ENCODE measurements at regions not wholly inside any gene's neighbourhood (a gene's known extent, or its start where the extent isn't known, plus 50 kb on each side); places are given as distances from the start of the nearest gene placed in this dataset.
A peak's percentile ranks its signal among the peaks of the same experiment; 100 is the strongest.
"Not testable (repeated sequence)": the region's sequence is repeated elsewhere in the genome, so short reads cannot be mapped to it uniquely, and the experiment has no call there.

GRCh38 chr5:68048516-68048915 lies 167.0 kb upstream of the PIK3R1 start:
- no peak overlapping the region for H3K4me3 Mint-ChIP-seq
- H3K27me3 Mint-ChIP-seq: peaks cover 5 to 22% (median 9%) of the 10 kb centered on the region in 3 donors
- ATAC-seq (ENCODE audit: low read depth in 2 of 2) (no peak), DNase-seq (no peak)
- peaks cover 9 to 33% (median 17%) of the 10 kb centered on the region in 7 donors for H3K9me3 Mint-ChIP-seq
- H3K27ac Mint-ChIP-seq: no peak overlapping the region
- peaks cover 5 to 36% of the 10 kb centered on the region in 2 donors for H3K36me3 Mint-ChIP-seq
- H3K4me1 Mint-ChIP-seq: peaks cover 2 to 5% (median 3%) of the 10 kb centered on the region in 3 donors

GRCh38 chr5:68048054-68048453 lies 167.5 kb upstream of the PIK3R1 start:
- DNase-seq; ATAC-seq (ENCODE audit: low read depth in 2 of 2); H3K4me3 Mint-ChIP-seq; H3K4me1 Mint-ChIP-seq: not testable (repeated sequence)
- Mint-ChIP-seq H3K9me3 (peaks cover 9 to 33% (median 17%) of the 10 kb centered on the region in 7 donors), H3K27me3 (peaks cover 5 to 22% (median 9%) of the 10 kb centered on the region in 3 donors), H3K36me3 (peaks cover 5 to 36% of the 10 kb centered on the region in 2 donors), H3K27ac (peak overlapping the region in 1 of 6 donors; percentile 63)

- Mint-ChIP-seq H3K27ac (no peak overlapping the region), H3K9me3 (peaks cover 7 to 33% (median 17%) of the 10 kb centered on the region in 7 donors), H3K36me3 (peaks cover 5 to 31% of the 10 kb centered on the region in 2 donors), H3K4me3 (no peak overlapping the region), H3K4me1 (peaks cover 13 to 16% (median 14%) of the 10 kb centered on the region in 3 donors), H3K27me3 (peaks cover 5 to 17% (median 9%) of the 10 kb centered on the region in 3 donors)
- no peak for ATAC-seq (ENCODE audit: low read depth in 2 of 2)
- no peak for DNase-seq
Observed at GRCh38 chr5:68047035-68047434, 168.5 kb upstream of the PIK3R1 start.

- no peak overlapping the region for H3K4me3 Mint-ChIP-seq
- H3K36me3 Mint-ChIP-seq: peaks cover 5 to 25% of the 10 kb centered on the region in 2 donors
- peaks cover 19 to 22% (median 19%) of the 10 kb centered on the region in 3 donors for H3K4me1 Mint-ChIP-seq
- no peak for DNase-seq
- H3K27ac Mint-ChIP-seq: no peak overlapping the region
- peaks cover 7 to 33% (median 17%) of the 10 kb centered on the region in 7 donors for H3K9me3 Mint-ChIP-seq
- no peak for ATAC-seq (ENCODE audit: low read depth in 2 of 2)
- peaks cover 0 to 11% (median 6%) of the 10 kb centered on the region in 3 donors for H3K27me3 Mint-ChIP-seq
Observed at GRCh38 chr5:68046445-68046844, 169.1 kb upstream of the PIK3R1 start.

- peaks cover 27 to 36% (median 30%) of the 10 kb centered on the region in 3 donors for H3K4me1 Mint-ChIP-seq
- peaks cover 0 to under 1% (median 0%) of the 10 kb centered on the region in 7 donors for H3K9me3 Mint-ChIP-seq
- H3K27me3 Mint-ChIP-seq: no peaks in the 10 kb centered on the region
- DNase-seq (peak; percentile 45), ATAC-seq (ENCODE audit: low read depth in 2 of 2) (peak; percentile 72 to 86)
- peak overlapping the region; percentile 88 to 98 (median 92) for H3K27ac Mint-ChIP-seq
- H3K4me3 Mint-ChIP-seq: peak overlapping the region; percentile 39 to 87 (median 76)
- peaks cover 0 to under 1% of the 10 kb centered on the region in 2 donors for H3K36me3 Mint-ChIP-seq
Observed at GRCh38 chr5:68041293-68041692, 174.3 kb upstream of the PIK3R1 start.

- H3K4me3 Mint-ChIP-seq: no peak overlapping the region
- H3K4me1 Mint-ChIP-seq: peaks cover 16 to 25% (median 21%) of the 10 kb centered on the region in 3 donors
- H3K36me3 Mint-ChIP-seq: no peaks in the 10 kb centered on the region
- peak overlapping the region in 1 of 6 donors; percentile 11 for H3K27ac Mint-ChIP-seq
- ATAC-seq (ENCODE audit: low read depth in 2 of 2): no peak
- H3K27me3 Mint-ChIP-seq: no peaks in the 10 kb centered on the region
- no peak for DNase-seq
- H3K9me3 Mint-ChIP-seq: peaks cover 0 to 1% (median 0%) of the 10 kb centered on the region in 7 donors
Observed at GRCh38 chr5:68037546-68037945, 178.0 kb upstream of the PIK3R1 start.

GRCh38 chr5:68033961-68034571 lies 181.5 kb upstream of the PIK3R1 start:
- H3K4me1 Mint-ChIP-seq: no peaks in the 10 kb centered on the region
- H3K9me3 Mint-ChIP-seq: peaks cover 0 to 1% (median 0%) of the 10 kb centered on the region in 7 donors
- H3K27me3 Mint-ChIP-seq: no peaks in the 10 kb centered on the region
- H3K27ac Mint-ChIP-seq: peak overlapping the region in 1 of 6 donors; percentile 5
- ATAC-seq (ENCODE audit: low read depth in 2 of 2) (no peak), DNase-seq (no peak)
- H3K4me3 Mint-ChIP-seq: no peak overlapping the region
- H3K36me3 Mint-ChIP-seq: no peaks in the 10 kb centered on the region

- H3K36me3 Mint-ChIP-seq: no peaks in the 10 kb centered on the region
- H3K4me3 Mint-ChIP-seq: peak overlapping the region in 1 of 8 donors; percentile 6
- no peaks in the 10 kb centered on the region for H3K4me1 Mint-ChIP-seq
- no peak for ATAC-seq (ENCODE audit: low read depth in 2 of 2)
- no peaks in the 10 kb centered on the region for H3K27me3 Mint-ChIP-seq
- H3K27ac Mint-ChIP-seq: no peak overlapping the region
- no peak for DNase-seq
- H3K9me3 Mint-ChIP-seq: peaks cover 0 to 1% (median 0%) of the 10 kb centered on the region in 7 donors
Observed at GRCh38 chr5:68033029-68033428, 182.5 kb upstream of the PIK3R1 start.

GRCh38 chr5:68032216-68032762 lies 183.3 kb upstream of the PIK3R1 start:
- no peaks in the 10 kb centered on the region for H3K27me3 Mint-ChIP-seq
- no peak overlapping the region for H3K27ac Mint-ChIP-seq
- no peak for DNase-seq
- H3K4me1 Mint-ChIP-seq: no peaks in the 10 kb centered on the region
- ATAC-seq (ENCODE audit: low read depth in 2 of 2): no peak
- H3K4me3 Mint-ChIP-seq: no peak overlapping the region
- H3K9me3 Mint-ChIP-seq: peaks cover 0 to 1% (median 0%) of the 10 kb centered on the region in 7 donors
- H3K36me3 Mint-ChIP-seq: no peaks in the 10 kb centered on the region

GRCh38 chr5:68028131-68028727 lies 187.3 kb upstream of the PIK3R1 start:
- Mint-ChIP-seq H3K4me3 (no peak overlapping the region), H3K27me3 (no peaks in the 10 kb centered on the region), H3K4me1 (no peaks in the 10 kb centered on the region), H3K36me3 (no peaks in the 10 kb centered on the region), H3K27ac (no peak overlapping the region), H3K9me3 (peaks cover 0 to 3% (median 0%) of the 10 kb centered on the region in 7 donors)
- ATAC-seq (ENCODE audit: low read depth in 2 of 2) (no peak), DNase-seq (no peak)

GRCh38 chr5:68027519-68027918 lies 188.0 kb upstream of the PIK3R1 start:
- Mint-ChIP-seq H3K36me3 (no peaks in the 10 kb centered on the region), H3K9me3 (peaks cover 0 to 3% (median 0%) of the 10 kb centered on the region in 7 donors), H3K4me1 (no peaks in the 10 kb centered on the region), H3K4me3 (no peak overlapping the region), H3K27me3 (no peaks in the 10 kb centered on the region), H3K27ac (no peak overlapping the region)
- no peak for DNase-seq
- no peak for ATAC-seq (ENCODE audit: low read depth in 2 of 2)

- Mint-ChIP-seq H3K4me3 (peak overlapping the region in 1 of 8 donors; percentile 42), H3K9me3 (peaks cover 0 to 3% (median 0%) of the 10 kb centered on the region in 7 donors), H3K36me3 (no peaks in the 10 kb centered on the region), H3K27ac (no peak overlapping the region), H3K4me1 (no peaks in the 10 kb centered on the region), H3K27me3 (no peaks in the 10 kb centered on the region)
- ATAC-seq (ENCODE audit: low read depth in 2 of 2) (no peak), DNase-seq (no peak)
Observed at GRCh38 chr5:68026092-68026885, 189.3 kb upstream of the PIK3R1 start.

GRCh38 chr5:68024426-68024825 lies 191.1 kb upstream of the PIK3R1 start:
- Mint-ChIP-seq H3K27ac (peak overlapping the region in 1 of 6 donors; percentile 15), H3K4me1 (no peaks in the 10 kb centered on the region), H3K36me3 (no peaks in the 10 kb centered on the region), H3K9me3 (peaks cover 0 to 5% (median 0%) of the 10 kb centered on the region in 7 donors), H3K4me3 (no peak overlapping the region), H3K27me3 (no peaks in the 10 kb centered on the region)
- DNase-seq (no peak), ATAC-seq (ENCODE audit: low read depth in 2 of 2) (no peak)

Measured in naive B cell (primary cell).